ENCODE measurements at regions not wholly inside any gene's neighbourhood (a gene's known extent, or its start where the extent isn't known, plus 50 kb on each side); places are given as distances from the start of the nearest gene placed in this dataset.

DNA sequence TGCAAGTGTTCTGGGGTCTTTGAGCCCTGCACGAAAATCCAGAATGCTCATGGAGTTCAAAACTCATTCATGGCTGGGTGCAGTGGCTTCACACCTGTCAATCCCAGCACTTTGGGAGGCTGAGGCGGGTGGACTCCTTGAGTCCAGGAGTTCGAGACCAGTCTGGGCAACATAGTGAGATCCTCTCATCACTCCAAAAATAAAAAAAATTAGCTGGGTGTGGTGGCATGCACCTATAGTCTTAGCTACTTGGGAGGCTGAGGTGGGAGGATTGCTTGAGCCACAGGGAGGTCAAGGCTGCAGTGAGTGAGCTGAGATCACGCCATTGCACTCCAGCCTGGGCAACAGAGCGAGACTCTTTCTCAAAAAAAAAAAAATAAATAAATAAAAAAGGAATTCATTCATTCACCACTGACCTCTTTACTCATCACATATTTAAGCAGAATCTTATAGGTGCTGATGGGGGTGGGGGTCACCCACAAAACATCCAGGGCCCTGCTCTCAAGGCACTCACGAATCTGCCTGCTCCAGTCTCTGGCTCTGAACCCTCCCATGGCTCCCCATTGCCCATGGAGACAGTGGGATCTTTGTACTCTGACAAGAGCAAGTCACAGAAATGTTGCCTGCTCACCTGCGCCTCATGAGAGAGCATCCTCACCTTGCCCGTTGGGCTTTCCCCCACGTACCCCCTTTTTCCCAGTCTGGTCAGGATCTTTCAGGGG, 76.7 kb upstream of the IER5L start:
- no peak overlapping the region for H3K27ac ChIP-seq (ENCODE audit: low read depth in 2 of 2, low read length in 1 of 2)
- DNase-seq: no peak
- CTCF ChIA-PET: no interaction called here
- no peak overlapping the region for H3K4me2 ChIP-seq
- peaks cover 0 to 11% of the 10 kb centered on the region in 2 experiments; a peak in 1 of 4 replicates for H3K4me1 ChIP-seq (ENCODE audit: control insufficient read depth in 1 of 2, insufficient read depth in 2 of 2, low read depth in 1 of 2, low read length in 1 of 2)
- H3K79me2 ChIP-seq (ENCODE audit: insufficient read depth): no peaks in the 10 kb centered on the region
- no peaks in the 10 kb centered on the region for H4K20me1 ChIP-seq (ENCODE audit: insufficient read depth)
- H2AFZ ChIP-seq (ENCODE audit: low read depth): no peak overlapping the region
- TF ChIP-seq, protein P1, sequence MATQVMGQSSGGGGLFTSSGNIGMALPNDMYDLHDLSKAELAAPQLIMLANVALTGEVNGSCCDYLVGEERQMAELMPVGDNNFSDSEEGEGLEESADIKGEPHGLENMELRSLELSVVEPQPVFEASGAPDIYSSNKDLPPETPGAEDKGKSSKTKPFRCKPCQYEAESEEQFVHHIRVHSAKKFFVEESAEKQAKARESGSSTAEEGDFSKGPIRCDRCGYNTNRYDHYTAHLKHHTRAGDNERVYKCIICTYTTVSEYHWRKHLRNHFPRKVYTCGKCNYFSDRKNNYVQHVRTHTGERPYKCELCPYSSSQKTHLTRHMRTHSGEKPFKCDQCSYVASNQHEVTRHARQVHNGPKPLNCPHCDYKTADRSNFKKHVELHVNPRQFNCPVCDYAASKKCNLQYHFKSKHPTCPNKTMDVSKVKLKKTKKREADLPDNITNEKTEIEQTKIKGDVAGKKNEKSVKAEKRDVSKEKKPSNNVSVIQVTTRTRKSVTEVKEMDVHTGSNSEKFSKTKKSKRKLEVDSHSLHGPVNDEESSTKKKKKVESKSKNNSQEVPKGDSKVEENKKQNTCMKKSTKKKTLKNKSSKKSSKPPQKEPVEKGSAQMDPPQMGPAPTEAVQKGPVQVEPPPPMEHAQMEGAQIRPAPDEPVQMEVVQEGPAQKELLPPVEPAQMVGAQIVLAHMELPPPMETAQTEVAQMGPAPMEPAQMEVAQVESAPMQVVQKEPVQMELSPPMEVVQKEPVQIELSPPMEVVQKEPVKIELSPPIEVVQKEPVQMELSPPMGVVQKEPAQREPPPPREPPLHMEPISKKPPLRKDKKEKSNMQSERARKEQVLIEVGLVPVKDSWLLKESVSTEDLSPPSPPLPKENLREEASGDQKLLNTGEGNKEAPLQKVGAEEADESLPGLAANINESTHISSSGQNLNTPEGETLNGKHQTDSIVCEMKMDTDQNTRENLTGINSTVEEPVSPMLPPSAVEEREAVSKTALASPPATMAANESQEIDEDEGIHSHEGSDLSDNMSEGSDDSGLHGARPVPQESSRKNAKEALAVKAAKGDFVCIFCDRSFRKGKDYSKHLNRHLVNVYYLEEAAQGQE (IDR thresholded peaks at IDR 0.05; ENCODE audit: low read depth, low read length): no peak
- TF ChIP-seq CHD2 (IDR thresholded peaks at IDR 0.05; ENCODE audit: low read length, partially characterized antibody): no peak
- TF ChIP-seq RAD21 (IDR thresholded peaks at IDR 0.05; ENCODE audit: low read length): no peak
- TF ChIP-seq, protein P2, sequence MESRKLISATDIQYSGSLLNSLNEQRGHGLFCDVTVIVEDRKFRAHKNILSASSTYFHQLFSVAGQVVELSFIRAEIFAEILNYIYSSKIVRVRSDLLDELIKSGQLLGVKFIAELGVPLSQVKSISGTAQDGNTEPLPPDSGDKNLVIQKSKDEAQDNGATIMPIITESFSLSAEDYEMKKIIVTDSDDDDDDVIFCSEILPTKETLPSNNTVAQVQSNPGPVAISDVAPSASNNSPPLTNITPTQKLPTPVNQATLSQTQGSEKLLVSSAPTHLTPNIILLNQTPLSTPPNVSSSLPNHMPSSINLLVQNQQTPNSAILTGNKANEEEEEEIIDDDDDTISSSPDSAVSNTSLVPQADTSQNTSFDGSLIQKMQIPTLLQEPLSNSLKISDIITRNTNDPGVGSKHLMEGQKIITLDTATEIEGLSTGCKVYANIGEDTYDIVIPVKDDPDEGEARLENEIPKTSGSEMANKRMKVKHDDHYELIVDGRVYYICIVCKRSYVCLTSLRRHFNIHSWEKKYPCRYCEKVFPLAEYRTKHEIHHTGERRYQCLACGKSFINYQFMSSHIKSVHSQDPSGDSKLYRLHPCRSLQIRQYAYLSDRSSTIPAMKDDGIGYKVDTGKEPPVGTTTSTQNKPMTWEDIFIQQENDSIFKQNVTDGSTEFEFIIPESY (IDR thresholded peaks at IDR 0.05; ENCODE audit: borderline replicate concordance, low read depth): no peak
- no peak for TF ChIP-seq EZH2phosphoT487 (IDR thresholded peaks at IDR 0.05; ENCODE audit: borderline replicate concordance, low read depth)
- no peak for TF ChIP-seq TAF1 (IDR thresholded peaks at IDR 0.05; ENCODE audit: borderline replicate concordance, low read depth, low read length)
- no peak for TF ChIP-seq TCF12 (IDR thresholded peaks at IDR 0.05)
- no peak for TF ChIP-seq EP300 (IDR thresholded peaks at IDR 0.05; ENCODE audit: borderline replicate concordance in 1 of 2, low read depth in 1 of 2, low read length in 1 of 2)
- no peak for TF ChIP-seq SIN3A (IDR thresholded peaks at IDR 0.05; ENCODE audit: borderline replicate concordance, low read depth, low read length)
- no peak for TF ChIP-seq GABPA (IDR thresholded peaks at IDR 0.05; ENCODE audit: low read depth)
- H3K4me3 ChIP-seq (ENCODE audit: low read depth in 2 of 2, low read length in 1 of 2): no peak overlapping the region
- no peaks in the 10 kb centered on the region for H3F3A ChIP-seq (replicated peaks; ENCODE audit: insufficient read depth)
- no peaks in the 10 kb centered on the region for H3K9me3 ChIP-seq
- no peaks in the 10 kb centered on the region for H3K36me3 ChIP-seq (replicated peaks in 1 of 2; ENCODE audit: control insufficient read depth in 1 of 2, insufficient read depth in 2 of 2, low read length in 1 of 2)
- no peak overlapping the region for H3K9ac ChIP-seq
- H3K27me3 ChIP-seq (ENCODE audit: insufficient read depth): no peaks in the 10 kb centered on the region
- H3K9me2 ChIP-seq: no peaks in the 10 kb centered on the region
- POLR2A ChIA-PET: no interaction called here
- 78% methylated on average over 9 of the region's 9 CpGs for WGBS (ENCODE audit: low lambda C conversion rate)
